Right renal cortex interstitium (tissue), 3 donors: ENCODE measurements at regions not wholly inside any gene's neighbourhood (a gene's known extent, or its start where the extent isn't known, plus 50 kb on each side); places are given as distances from the start of the nearest gene placed in this dataset.

Experiments
- DNase-seq, 3 donors: peaks; one replicate each; pipeline ENCODE4 v3.0.0-alpha.2; 2013; ENCODE audit warnings: low read depth in 3 of 3, low spot score in 2 of 3

GRCh38 chr17:62913991-62914570, 52.0 kb upstream of the TANC2 start:
- DNase-seq: no peak

GRCh38 chr17:62912363-62912762, 53.7 kb upstream of the TANC2 start:
- DNase-seq: no peak

- no peak for DNase-seq
These were observed 54.9 kb upstream of the TANC2 start for GRCh38 chr17:62911114-62911513.

- DNase-seq: no peak
These were observed 55.8 kb upstream of the TANC2 start for GRCh38 chr17:62910277-62910676.

- no peak for DNase-seq
These were observed 58.1 kb upstream of the TANC2 start for GRCh38 chr17:62907961-62908360.

GRCh38 chr17:62906881-62907280, 59.2 kb upstream of the TANC2 start:
- DNase-seq: no peak

GRCh38 chr17:62905233-62905632, 60.8 kb upstream of the TANC2 start:
- DNase-seq: no peak

- DNase-seq: no peak
These were observed 63.4 kb upstream of the TANC2 start for GRCh38 chr17:62902531-62903220.

GRCh38 chr17:62901544-62901943, 64.5 kb upstream of the TANC2 start:
- DNase-seq: no peak

GRCh38 chr17:62900096-62900495, 65.9 kb upstream of the TANC2 start:
- DNase-seq: no peak

- no peak for DNase-seq
These were observed 66.7 kb upstream of the TANC2 start for GRCh38 chr17:62899361-62899760.

GRCh38 chr17:62898239-62898864, 67.7 kb upstream of the TANC2 start:
- DNase-seq: no peak

- no peak for DNase-seq
These were observed 68.3 kb upstream of the TANC2 start for GRCh38 chr17:62897706-62898105.

- no peak for DNase-seq
These were observed 70.4 kb upstream of the TANC2 start for GRCh38 chr17:62895320-62896301.

- no peak for DNase-seq
These were observed 73.1 kb upstream of the TANC2 start for GRCh38 chr17:62892870-62893338.

GRCh38 chr17:62892061-62892675, 73.9 kb upstream of the TANC2 start:
- DNase-seq: no peak

GRCh38 chr17:62891659-62892058, 74.4 kb upstream of the TANC2 start:
- no peak for DNase-seq

- no peak for DNase-seq
These were observed 77.3 kb upstream of the TANC2 start for GRCh38 chr17:62888765-62889164.

- DNase-seq: no peak
These were observed 77.9 kb upstream of the TANC2 start for GRCh38 chr17:62888148-62888547.

GRCh38 chr17:62887437-62887836, 78.6 kb upstream of the TANC2 start:
- DNase-seq: no peak

- DNase-seq: no peak
These were observed 76.7 kb upstream of the MARCHF10 start for GRCh38 chr17:62884781-62885180.
